Renal pelvis (tissue), 1 donor: ENCODE measurements at regions not wholly inside any gene's neighbourhood (a gene's known extent, or its start where the extent isn't known, plus 50 kb on each side); places are given as distances from the start of the nearest gene placed in this dataset.

Experiments used
- DNase-seq: peaks from one replicate; pipeline ENCODE4 v3.0.0-alpha.2; 2013

GRCh38 chr12:98149270-98149669 lies 366.1 kb upstream of the TMPO start:
- no peak for DNase-seq

DNA sequence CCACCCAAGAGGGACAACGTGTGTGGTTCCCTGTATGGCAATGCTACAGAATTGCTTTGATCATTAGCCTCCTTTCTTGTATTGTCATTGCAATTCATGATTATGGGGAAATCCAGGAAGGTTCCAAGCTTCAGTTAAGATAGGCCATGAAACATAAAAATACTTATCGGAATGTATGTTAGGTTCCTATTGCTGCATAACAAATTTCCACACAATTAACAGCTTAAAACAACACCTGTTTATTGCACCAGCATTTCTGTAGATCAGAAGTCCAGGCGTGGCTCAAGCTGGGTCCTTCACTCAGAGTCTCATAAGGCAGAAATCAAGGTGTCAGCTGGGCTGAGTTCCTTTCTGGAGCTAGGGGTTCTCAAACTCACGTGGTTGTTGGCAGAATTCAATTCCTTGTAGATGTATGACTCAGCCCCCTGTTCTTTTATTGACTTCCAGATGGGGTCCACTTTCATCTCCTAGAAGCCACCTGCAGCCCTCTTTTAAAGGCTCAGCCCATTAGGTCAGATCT lies 365.6 kb upstream of the TMPO start:
- DNase-seq: no peak

DNA sequence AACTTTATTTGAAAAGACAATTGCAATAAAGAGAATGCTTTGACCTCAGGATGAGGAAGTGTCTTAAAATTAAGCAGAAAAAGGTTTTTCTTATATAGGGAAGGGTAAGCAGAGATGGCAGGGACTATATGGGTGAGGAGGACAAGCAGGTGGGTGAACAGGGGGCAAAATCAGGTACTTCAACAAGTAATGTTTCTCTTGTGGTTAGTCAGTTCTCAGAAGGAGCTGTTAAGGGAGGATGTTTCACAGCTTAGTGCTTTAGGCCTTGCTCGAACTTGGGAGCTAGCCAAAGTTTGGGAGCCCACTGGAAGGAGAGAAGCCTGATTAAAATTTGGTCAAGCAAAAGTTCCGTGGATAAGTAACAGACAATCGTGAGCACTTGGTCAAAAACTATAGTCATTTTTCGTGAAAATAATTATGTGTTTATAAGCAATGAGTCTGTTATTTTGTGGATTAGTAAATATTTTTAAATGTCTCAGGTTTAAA lies 364.2 kb upstream of the TMPO start:
- DNase-seq: no peak

DNA sequence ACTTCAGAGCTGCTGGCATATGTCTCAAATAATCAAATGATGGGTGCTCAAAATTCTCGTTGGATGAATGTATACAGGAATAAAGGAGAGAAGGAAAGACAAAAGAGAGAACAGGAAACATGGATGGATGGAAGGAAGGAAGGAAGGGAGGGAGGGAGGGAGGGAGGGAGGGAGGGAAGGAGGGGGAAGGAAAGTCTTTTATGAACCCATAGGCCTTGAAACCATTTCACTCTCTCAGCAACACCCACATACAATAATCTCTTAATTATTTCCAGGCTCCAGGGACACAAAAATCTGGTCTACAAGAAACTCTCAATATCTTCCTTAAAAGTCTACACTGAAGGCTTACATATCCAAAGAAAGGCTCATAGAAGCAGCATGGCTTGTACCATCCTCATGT lies 363.4 kb upstream of the TMPO start:
- DNase-seq: no peak

- peak; percentile 26 for DNase-seq
These were observed 360.5 kb upstream of the TMPO start for GRCh38 chr12:98154850-98155249.

DNA sequence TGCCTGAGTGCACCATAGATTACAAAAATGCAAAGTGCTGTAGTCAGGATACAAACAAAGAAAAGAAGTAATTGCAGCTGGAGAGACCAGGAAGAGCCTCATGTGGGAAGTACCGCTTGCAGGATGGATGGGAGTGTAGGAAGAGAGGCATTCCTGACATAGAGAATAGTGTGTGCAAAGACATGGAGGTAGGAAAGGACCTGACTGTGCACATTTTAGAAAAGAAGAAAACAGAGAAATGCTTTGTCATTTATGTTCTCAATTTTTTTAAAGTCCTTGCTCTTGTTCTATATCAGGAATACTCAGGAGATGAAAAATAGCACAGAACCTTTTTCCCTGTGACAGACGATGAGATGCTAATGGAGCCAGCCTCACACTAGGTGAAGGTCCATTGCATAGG lies 358.7 kb upstream of the TMPO start:
- no peak for DNase-seq

GRCh38 chr12:98162906-98163678 lies 352.3 kb upstream of the TMPO start:
- no peak for DNase-seq

GRCh38 chr12:98172304-98172703 lies 343.1 kb upstream of the TMPO start:
- DNase-seq: no peak

DNA sequence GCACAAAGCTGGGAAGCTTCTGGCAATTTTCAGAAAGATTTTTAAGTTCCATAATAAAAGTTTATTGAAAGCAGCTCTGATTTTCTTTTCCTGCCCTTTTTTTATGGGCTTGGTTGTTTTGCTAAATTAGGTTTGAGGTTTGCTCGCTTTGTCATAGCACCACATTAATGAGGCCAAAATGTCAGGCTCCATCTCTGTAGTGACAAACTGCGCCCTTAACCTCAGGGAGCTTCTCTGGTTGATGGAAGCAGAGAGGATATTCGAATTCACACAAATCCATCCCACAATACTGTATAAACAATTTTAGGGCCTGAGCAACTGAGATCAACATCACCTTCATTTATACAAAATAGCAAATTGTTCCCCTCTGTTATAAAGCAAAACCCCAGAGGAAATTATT lies 342.6 kb upstream of the TMPO start:
- DNase-seq: no peak

DNA sequence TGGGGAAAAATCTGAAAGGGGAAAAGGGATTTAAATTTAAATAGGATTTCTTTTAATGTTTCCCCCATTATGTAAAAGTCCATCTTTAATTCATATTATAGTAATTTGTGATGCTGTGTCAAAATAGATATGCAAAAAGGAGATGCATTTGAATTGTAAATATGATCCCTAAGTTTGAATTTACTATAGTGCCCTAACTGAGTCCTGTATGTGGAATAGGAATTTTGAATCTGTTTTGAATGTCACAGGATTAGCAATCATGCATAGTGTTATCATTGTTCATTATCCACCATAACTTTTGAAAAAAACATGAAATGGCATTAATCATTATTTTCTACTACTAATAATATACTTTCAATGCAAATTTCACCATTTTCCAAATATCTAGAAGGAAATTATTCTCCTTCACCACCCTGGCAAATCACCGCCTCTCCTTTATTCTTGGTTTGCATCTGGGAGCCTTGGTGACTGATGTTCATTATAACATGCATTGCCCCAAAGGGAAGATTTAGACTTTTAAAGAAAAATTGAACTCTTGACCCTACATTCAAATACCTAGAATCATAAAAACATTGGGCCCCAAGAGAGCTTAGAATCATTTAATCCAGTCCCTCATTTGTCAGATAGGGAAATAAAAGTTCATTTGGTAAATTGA lies 341.5 kb upstream of the TMPO start:
- DNase-seq: no peak

- DNase-seq: no peak
These were observed 341.0 kb upstream of the TMPO start for GRCh38 chr12:98174428-98174809.

- no peak for DNase-seq
These were observed 337.3 kb upstream of the TMPO start for GRCh38 chr12:98178126-98178525.

GRCh38 chr12:98179151-98179550 lies 336.2 kb upstream of the TMPO start:
- DNase-seq: no peak

DNA sequence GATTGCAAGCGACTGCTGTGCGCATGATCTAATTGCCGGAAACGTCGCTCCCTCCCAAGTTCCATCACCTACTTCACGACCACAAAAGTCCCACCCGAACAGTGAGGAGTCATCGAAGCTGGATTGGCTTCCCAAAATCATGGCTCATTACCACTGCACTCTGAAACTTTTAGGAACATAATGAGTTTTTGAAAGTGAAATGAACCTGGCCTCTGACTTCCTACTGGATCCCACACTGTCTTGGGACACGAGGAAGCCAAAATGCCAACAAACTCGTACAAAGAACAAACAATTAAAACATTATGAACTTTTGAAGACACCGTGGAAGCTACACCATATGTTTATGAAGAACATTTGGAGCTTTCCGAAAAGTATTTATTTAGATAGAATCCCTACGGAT lies 334.8 kb upstream of the TMPO start:
- DNase-seq: no peak

GRCh38 chr12:98182821-98183220 lies 332.6 kb upstream of the TMPO start:
- DNase-seq: no peak

DNA sequence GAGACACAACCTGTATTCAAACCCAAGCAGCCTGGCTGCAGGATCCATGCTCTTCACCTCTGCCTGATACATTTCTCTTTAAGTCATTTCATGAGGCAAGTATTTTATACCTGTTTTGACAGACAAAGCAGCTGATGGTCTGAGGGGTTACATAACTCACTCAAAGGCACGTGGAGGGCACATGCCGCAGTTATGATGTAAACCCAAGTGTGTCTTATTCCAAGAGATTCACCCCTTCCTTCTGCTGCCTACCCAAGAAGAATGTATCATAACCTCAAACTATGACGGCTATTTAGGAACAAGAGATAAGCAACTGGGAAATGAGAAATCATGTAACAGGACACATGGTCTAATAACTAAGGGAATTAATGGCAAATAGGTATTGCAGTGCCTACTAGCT lies 329.8 kb upstream of the TMPO start:
- no peak for DNase-seq

GRCh38 chr12:98188650-98189077 lies 326.7 kb upstream of the TMPO start:
- DNase-seq: no peak

- DNase-seq: no peak
These were observed 320.8 kb upstream of the TMPO start for GRCh38 chr12:98194591-98194990.

- DNase-seq: no peak
These were observed 317.0 kb upstream of the TMPO start for GRCh38 chr12:98198261-98198982.

DNA sequence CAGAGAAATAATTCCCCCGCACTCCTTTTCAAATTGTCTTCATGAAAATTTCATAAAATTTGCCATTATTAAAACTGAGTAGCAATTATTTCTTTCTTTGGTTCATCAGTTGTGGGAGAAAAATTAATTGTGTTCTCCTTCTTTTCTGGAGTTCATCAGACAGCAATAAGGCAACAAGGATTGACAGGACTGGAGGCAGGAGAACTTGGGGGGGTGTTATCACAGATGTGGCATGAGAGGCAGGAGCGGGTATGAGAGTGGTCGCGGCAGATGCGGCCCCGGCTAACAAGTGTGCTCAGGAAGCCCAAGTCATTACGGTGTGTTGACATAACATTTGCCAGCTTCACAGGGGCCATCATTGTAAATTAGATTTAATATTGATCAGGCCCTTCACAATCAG lies 306.6 kb upstream of the TMPO start:
- DNase-seq: no peak

GRCh38 chr12:98211909-98212695 lies 303.3 kb upstream of the TMPO start:
- DNase-seq: no peak

GRCh38 chr12:98213556-98213955 lies 301.8 kb upstream of the TMPO start:
- no peak for DNase-seq
